HepG2 (cell line): ENCODE measurements at regions not wholly inside any gene's neighbourhood (a gene's known extent, or its start where the extent isn't known, plus 50 kb on each side); places are given as distances from the start of the nearest gene placed in this dataset.

Experiments
- ATAC-seq: fragments of 200-7000 bp; cut with Tn5 transposase; 3 replicates; pipeline ENCODE4 v1.9.1; 2020; ENCODE audit warnings: mild to moderate bottlenecking, moderate library complexity
- BruUV-seq: library from RNA; stranded (reverse); fragments of 400-500 nt; replicated peaks from 2 replicates; lab custom pipeline; 2021; lab: Mats Ljungman, UMichigan
- CTCF ChIA-PET: fragments of 300-600 bp; formaldehyde crosslinking; extraction: SDS; loops from one replicate; lab custom pipeline; 2021; ENCODE audit warnings: low total read pairs, inconsistent platforms, low intra/inter-chr PET ratio; lab: Yijun Ruan, JAX
- POLR2A ChIA-PET: fragments of 350-600 bp; sonication (Branson Sonifier 250); formaldehyde crosslinking; loops from one replicate; lab custom pipeline; 2020; ENCODE audit warnings: antibody characterized with exemption, inconsistent platforms; lab: Yijun Ruan, JAX
- DNase-seq: peaks from one replicate; pipeline ENCODE4 v3.0.0-alpha.2; 2015; ENCODE audit warnings: low spot score
- FAIRE-seq: peaks from 3 replicates; lab custom pipeline; 2011; peaks lifted over from hg19 to GRCh38; lab: Jason Lieb, UNC
- H2AFZ ChIP-seq: one replicate; pipeline ENCODE4 v1.6.1; 2011; ENCODE audit warnings: low read length, inconsistent platforms
- H3K27ac ChIP-seq: fragments of 300-600 bp; 3 replicates; pipeline ENCODE4 v1.8.0; 2011; ENCODE audit warnings: mixed run types, mild to moderate bottlenecking, mixed read lengths, low read length, inconsistent platforms; ENCODE audit not compliant: insufficient read depth; ENCODE audit errors: extremely low read length
- H3K27me3 ChIP-seq, 2 experiments: fragments of 200-600 bp in 1 of 2; 2 replicates in 1 of 2; 3 replicates in 1 of 2; pipeline versions ENCODE4 v1.6.0 to v1.8.0; 2011; ENCODE audit warnings: low read length in 2 of 2, mild to moderate bottlenecking in 2 of 2, moderate library complexity in 2 of 2, inconsistent platforms in 1 of 2; ENCODE audit not compliant: insufficient read depth in 2 of 2, control insufficient read depth in 1 of 2
- H3K36me3 ChIP-seq, 2 experiments: fragments of 200-600 bp in 1 of 2; replicated peaks in 1 of 2; 2 replicates in 1 of 2; 3 replicates in 1 of 2; pipeline versions ENCODE4 v1.5.1 to v1.8.0; 2011; ENCODE audit warnings: low read length in 2 of 2, inconsistent platforms in 1 of 2; ENCODE audit not compliant: insufficient read depth in 2 of 2, control insufficient read depth in 1 of 2
- H3K4me1 ChIP-seq: 2 replicates; pipeline ENCODE4 v1.5.1; 2012; ENCODE audit warnings: low read length, inconsistent platforms; ENCODE audit not compliant: insufficient read depth
- H3K4me2 ChIP-seq: 2 replicates; pipeline ENCODE4 v1.6.0; 2011; ENCODE audit warnings: low read depth, low read length, inconsistent platforms
- H3K4me3 ChIP-seq, 3 experiments: fragments of 200-600 bp in 1 of 3; sonication (generic), shearing (Covaris generic) in 1 of 3; replicated peaks in 1 of 3; 2 replicates each; pipeline ENCODE4 v1.5.1; 2011 to 2016; ENCODE audit warnings: low read length in 3 of 3, inconsistent platforms in 2 of 3, low read depth in 2 of 3, mild to moderate bottlenecking in 2 of 3, control low read depth in 1 of 3, mixed read lengths in 1 of 3; ENCODE audit not compliant: insufficient read depth in 1 of 3
- H3K79me2 ChIP-seq: one replicate; pipeline ENCODE4 v1.6.1; 2011; ENCODE audit warnings: low read length, inconsistent platforms; ENCODE audit not compliant: insufficient read depth
- H3K9ac ChIP-seq: 2 replicates; pipeline ENCODE4 v1.6.0; 2011; ENCODE audit warnings: mild to moderate bottlenecking, low read depth, low read length, inconsistent platforms; ENCODE audit not compliant: insufficient read depth
- H3K9me3 ChIP-seq: 2 replicates; pipeline ENCODE4 v1.5.1; 2012; ENCODE audit warnings: mild to moderate bottlenecking, low read length
- H4K20me1 ChIP-seq: 2 replicates; pipeline ENCODE4 v1.6.0; 2011; ENCODE audit warnings: inconsistent platforms, mild to moderate bottlenecking, low read length, moderate library complexity; ENCODE audit not compliant: insufficient read depth
- E2F2 ChIP-seq: sonication (generic); formaldehyde crosslinking; IDR thresholded peaks from 2 replicates; pipeline ENCODE4 v1.4.0; 2020; ENCODE audit warnings: missing genetic modification reagents, borderline replicate concordance
- GLI4 ChIP-seq: sonication (generic); formaldehyde crosslinking; IDR thresholded peaks from 2 replicates; pipeline ENCODE4 v1.5.1; 2020; ENCODE audit warnings: missing genetic modification reagents, mild to moderate bottlenecking, moderate library complexity, borderline replicate concordance
- KLF11 ChIP-seq: IDR thresholded peaks from 2 replicates; pipeline ENCODE4 v1.6.1; 2016; ENCODE audit warnings: missing compliant biosample characterization
- KLF12 ChIP-seq: sonication (generic); formaldehyde crosslinking; IDR thresholded peaks from 2 replicates; pipeline ENCODE4 v1.4.0; 2020; ENCODE audit warnings: missing genetic modification reagents, borderline replicate concordance
- NFAT5 ChIP-seq: sonication (generic); formaldehyde crosslinking; IDR thresholded peaks from 2 replicates; pipeline ENCODE4 v1.4.0; 2020; ENCODE audit warnings: missing genetic modification reagents
- NFIC ChIP-seq: IDR thresholded peaks from 2 replicates; pipeline ENCODE4 v1.6.1; 2012; ENCODE audit warnings: mild to moderate bottlenecking, low read length, inconsistent platforms
- TRIM22 ChIP-seq: fragments of 450-650 bp; IDR thresholded peaks from 2 replicates; pipeline ENCODE4 v1.6.1; 2017
- ZNF225 ChIP-seq: sonication (generic); formaldehyde crosslinking; IDR thresholded peaks from 2 replicates; pipeline ENCODE4 v1.4.0; 2020; ENCODE audit warnings: mild to moderate bottlenecking, missing genetic modification reagents
- ZNF839 ChIP-seq: sonication (generic); formaldehyde crosslinking; IDR thresholded peaks from 2 replicates; pipeline ENCODE4 v1.4.0; 2020; ENCODE audit warnings: missing genetic modification reagents, mild to moderate bottlenecking, borderline replicate concordance
- WGBS: methylation state at CpG from one replicate; pipeline ENCODE4 v1.1.6; 2017; ENCODE audit warnings: low lambda C conversion rate; 5-methylcytosine and 5-hydroxymethylcytosine counted together
- in situ Hi-C: cut with HindIII; loops from 2 replicates; pipeline ENCODE4 v1.10.0; 2017; ENCODE audit warnings: low pct_unique_long_range_greater_than_20kb; ENCODE audit not compliant: extremely low pct_ligation_motif_present
- intact Hi-C: fragments of 100-400 bp; cut with micrococcal nuclease; formaldehyde crosslinking; loops from one replicate; pipeline ENCODE4 v1.10.0; 2022; ENCODE audit not compliant: unreplicated experiment

- intact Hi-C loops (no loop called here), in situ Hi-C loops (no loop called here)
- ChIA-PET CTCF (no interaction called here), POLR2A (no interaction called here)
- Histone ChIP-seq H3K27me3 (no peaks in the 10 kb centered on the region), H3K79me2 (no peaks in the 10 kb centered on the region), H3K4me2 (no peak overlapping the region), H2AFZ (no peak overlapping the region), H3K36me3 (no peaks in the 10 kb centered on the region), H3K4me1 (no peaks in the 10 kb centered on the region), H3K27ac (no peak overlapping the region), H3K9ac (no peak overlapping the region), H3K9me3 (no peaks in the 10 kb centered on the region), H3K4me3 (no peak overlapping the region), H4K20me1 (no peaks in the 10 kb centered on the region)
- 68% methylated on average over 2 of the region's 2 CpGs for WGBS
- no TSS peak for BruUV-seq
- ATAC-seq (no peak), FAIRE-seq (no peak), DNase-seq (no peak)
- TF ChIP-seq ZNF839 (CRISPR knock-in tag): no peak
- TF ChIP-seq E2F2 (CRISPR knock-in tag): no peak
- TF ChIP-seq KLF11: no peak
- TF ChIP-seq NFIC: no peak
- no peak for TF ChIP-seq ZNF225
Observed at GRCh38 chr2:17061028-17061427, 395.4 kb upstream of the CYRIA start.

DNA sequence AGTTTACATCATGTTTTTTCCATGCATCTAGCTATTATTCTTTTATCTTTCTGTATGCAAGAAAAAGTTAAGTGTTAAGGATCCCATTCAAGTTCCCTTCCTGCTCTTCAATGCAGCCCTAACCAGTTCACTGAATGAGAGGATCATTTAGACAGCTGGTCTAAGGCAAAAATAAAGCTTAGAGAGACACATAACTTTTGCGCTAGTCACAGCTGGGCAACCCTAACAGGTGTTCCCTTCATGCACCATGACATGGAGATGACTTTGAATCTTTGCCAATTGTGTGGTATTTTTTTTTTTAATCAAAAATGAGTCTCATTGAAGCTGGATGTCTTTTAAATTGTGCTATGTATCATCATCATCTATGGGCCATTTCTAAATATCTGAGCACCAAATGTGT lies 393.8 kb upstream of the CYRIA start:
- CTCF ChIA-PET: no interaction called here
- no peaks in the 10 kb centered on the region for H3K79me2 ChIP-seq
- FAIRE-seq (no peak), DNase-seq (no peak), ATAC-seq (no peak)
- no peak overlapping the region for H3K4me3 ChIP-seq
- H3K4me2 ChIP-seq: no peak overlapping the region
- in situ Hi-C loops: no loop called here
- H3K27ac ChIP-seq: no peak overlapping the region
- WGBS: 65% methylated on average over 1 of the region's 1 CpG
- intact Hi-C loops: no loop called here
- no peak overlapping the region for H2AFZ ChIP-seq
- no peaks in the 10 kb centered on the region for H3K9me3 ChIP-seq
- no peaks in the 10 kb centered on the region for H3K4me1 ChIP-seq
- BruUV-seq: no TSS peak
- H3K9ac ChIP-seq: no peak overlapping the region
- no peaks in the 10 kb centered on the region for H4K20me1 ChIP-seq
- POLR2A ChIA-PET: no interaction called here
- H3K36me3 ChIP-seq: no peaks in the 10 kb centered on the region
- H3K27me3 ChIP-seq: no peaks in the 10 kb centered on the region
- TF ChIP-seq GLI4 (CRISPR knock-in tag) (no peak), TRIM22 (no peak), KLF12 (CRISPR knock-in tag) (no peak), NFAT5 (CRISPR knock-in tag) (no peak)
